ENCODE measurements at regions not wholly inside any gene's neighbourhood (a gene's known extent, or its start where the extent isn't known, plus 50 kb on each side); places are given as distances from the start of the nearest gene placed in this dataset.

- TF ChIP-seq POLR2A (IDR thresholded peaks at IDR 0.05) (no peak), CTCF (IDR thresholded peaks at IDR 0.05) (no peak)
These were observed 386.2 kb downstream of the AACS start for GRCh38 chr12:125451408-125451807.
